HepG2 (cell line): ENCODE measurements at regions not wholly inside any gene's neighbourhood (a gene's known extent, or its start where the extent isn't known, plus 50 kb on each side); places are given as distances from the start of the nearest gene placed in this dataset.

Experiments used
- ATAC-seq: fragments of 200-7000 bp; cut with Tn5 transposase; 3 replicates; pipeline ENCODE4 v1.9.1; 2020; ENCODE audit warnings: mild to moderate bottlenecking, moderate library complexity
- BruUV-seq: library from RNA; stranded (reverse); fragments of 400-500 nt; replicated peaks from 2 replicates; lab custom pipeline; 2021; lab: Mats Ljungman, UMichigan
- CTCF ChIA-PET: fragments of 300-600 bp; formaldehyde crosslinking; extraction: SDS; loops from one replicate; lab custom pipeline; 2021; ENCODE audit warnings: low total read pairs, inconsistent platforms, low intra/inter-chr PET ratio; lab: Yijun Ruan, JAX
- POLR2A ChIA-PET: fragments of 350-600 bp; sonication (Branson Sonifier 250); formaldehyde crosslinking; loops from one replicate; lab custom pipeline; 2020; ENCODE audit warnings: antibody characterized with exemption, inconsistent platforms; lab: Yijun Ruan, JAX
- DNase-seq: peaks from one replicate; pipeline ENCODE4 v3.0.0-alpha.2; 2015; ENCODE audit warnings: low spot score
- FAIRE-seq: peaks from 3 replicates; lab custom pipeline; 2011; peaks lifted over from hg19 to GRCh38; lab: Jason Lieb, UNC
- H2AFZ ChIP-seq: one replicate; pipeline ENCODE4 v1.6.1; 2011; ENCODE audit warnings: low read length, inconsistent platforms
- H3K27ac ChIP-seq: fragments of 300-600 bp; 3 replicates; pipeline ENCODE4 v1.8.0; 2011; ENCODE audit warnings: mixed run types, mild to moderate bottlenecking, mixed read lengths, low read length, inconsistent platforms; ENCODE audit not compliant: insufficient read depth; ENCODE audit errors: extremely low read length
- H3K27me3 ChIP-seq, 2 experiments: fragments of 200-600 bp in 1 of 2; 2 replicates in 1 of 2; 3 replicates in 1 of 2; pipeline versions ENCODE4 v1.6.0 to v1.8.0; 2011; ENCODE audit warnings: low read length in 2 of 2, mild to moderate bottlenecking in 2 of 2, moderate library complexity in 2 of 2, inconsistent platforms in 1 of 2; ENCODE audit not compliant: insufficient read depth in 2 of 2, control insufficient read depth in 1 of 2
- H3K36me3 ChIP-seq, 2 experiments: fragments of 200-600 bp in 1 of 2; replicated peaks in 1 of 2; 2 replicates in 1 of 2; 3 replicates in 1 of 2; pipeline versions ENCODE4 v1.5.1 to v1.8.0; 2011; ENCODE audit warnings: low read length in 2 of 2, inconsistent platforms in 1 of 2; ENCODE audit not compliant: insufficient read depth in 2 of 2, control insufficient read depth in 1 of 2
- H3K4me1 ChIP-seq: 2 replicates; pipeline ENCODE4 v1.5.1; 2012; ENCODE audit warnings: low read length, inconsistent platforms; ENCODE audit not compliant: insufficient read depth
- H3K4me2 ChIP-seq: 2 replicates; pipeline ENCODE4 v1.6.0; 2011; ENCODE audit warnings: low read depth, low read length, inconsistent platforms
- H3K4me3 ChIP-seq, 3 experiments: fragments of 200-600 bp in 1 of 3; sonication (generic), shearing (Covaris generic) in 1 of 3; replicated peaks in 1 of 3; 2 replicates each; pipeline ENCODE4 v1.5.1; 2011 to 2016; ENCODE audit warnings: low read length in 3 of 3, inconsistent platforms in 2 of 3, low read depth in 2 of 3, mild to moderate bottlenecking in 2 of 3, control low read depth in 1 of 3, mixed read lengths in 1 of 3; ENCODE audit not compliant: insufficient read depth in 1 of 3
- H3K79me2 ChIP-seq: one replicate; pipeline ENCODE4 v1.6.1; 2011; ENCODE audit warnings: low read length, inconsistent platforms; ENCODE audit not compliant: insufficient read depth
- H3K9ac ChIP-seq: 2 replicates; pipeline ENCODE4 v1.6.0; 2011; ENCODE audit warnings: mild to moderate bottlenecking, low read depth, low read length, inconsistent platforms; ENCODE audit not compliant: insufficient read depth
- H3K9me3 ChIP-seq: 2 replicates; pipeline ENCODE4 v1.5.1; 2012; ENCODE audit warnings: mild to moderate bottlenecking, low read length
- H4K20me1 ChIP-seq: 2 replicates; pipeline ENCODE4 v1.6.0; 2011; ENCODE audit warnings: inconsistent platforms, mild to moderate bottlenecking, low read length, moderate library complexity; ENCODE audit not compliant: insufficient read depth
- FOXC1 ChIP-seq: sonication (generic); formaldehyde crosslinking; IDR thresholded peaks from 2 replicates; pipeline ENCODE4 v1.8.0; 2022; ENCODE audit warnings: mild to moderate bottlenecking, missing genetic modification reagents, borderline replicate concordance
- GLI4 ChIP-seq: sonication (generic); formaldehyde crosslinking; IDR thresholded peaks from 2 replicates; pipeline ENCODE4 v1.5.1; 2020; ENCODE audit warnings: missing genetic modification reagents, mild to moderate bottlenecking, moderate library complexity, borderline replicate concordance
- HOXA5 ChIP-seq: sonication (generic); formaldehyde crosslinking; IDR thresholded peaks from 2 replicates; pipeline ENCODE4 v1.4.0; 2020; ENCODE audit warnings: missing genetic modification reagents
- MNT ChIP-seq: fragments of 450-650 bp; IDR thresholded peaks from 2 replicates; pipeline ENCODE4 v1.6.1; 2016
- MTF1 ChIP-seq: sonication (generic); formaldehyde crosslinking; IDR thresholded peaks from 2 replicates; pipeline ENCODE4 v1.5.0; 2020; ENCODE audit warnings: missing genetic modification reagents
- SMC3 ChIP-seq: IDR thresholded peaks from 2 replicates; pipeline ENCODE4 v1.6.1; 2011; ENCODE audit warnings: low read length, improper control_type of control experiment
- ZBTB8A ChIP-seq: sonication (generic); formaldehyde crosslinking; IDR thresholded peaks from 2 replicates; pipeline ENCODE4 v1.4.0; 2020; ENCODE audit warnings: mild to moderate bottlenecking, low read depth, missing genetic modification reagents, borderline replicate concordance
- WGBS: methylation state at CpG from one replicate; pipeline ENCODE4 v1.1.6; 2017; ENCODE audit warnings: low lambda C conversion rate; 5-methylcytosine and 5-hydroxymethylcytosine counted together
- in situ Hi-C: cut with HindIII; loops from 2 replicates; pipeline ENCODE4 v1.10.0; 2017; ENCODE audit warnings: low pct_unique_long_range_greater_than_20kb; ENCODE audit not compliant: extremely low pct_ligation_motif_present
- intact Hi-C: fragments of 100-400 bp; cut with micrococcal nuclease; formaldehyde crosslinking; loops from one replicate; pipeline ENCODE4 v1.10.0; 2022; ENCODE audit not compliant: unreplicated experiment
- TF ChIP-seq, protein P1 (sequence below): sonication (generic); formaldehyde crosslinking; IDR thresholded peaks from 2 replicates; pipeline ENCODE4 v1.5.0; 2020; ENCODE audit warnings: mild to moderate bottlenecking, missing genetic modification reagents
- TF ChIP-seq, protein P2 (sequence below): sonication (generic); formaldehyde crosslinking; IDR thresholded peaks from 2 replicates; pipeline ENCODE4 v1.5.1; 2020; ENCODE audit warnings: mild to moderate bottlenecking, missing genetic modification reagents, moderate library complexity
- TF ChIP-seq, protein P3 (sequence below): sonication (generic); formaldehyde crosslinking; IDR thresholded peaks from 2 replicates; pipeline ENCODE4 v1.5.0; 2020; ENCODE audit warnings: mild to moderate bottlenecking, missing genetic modification reagents, moderate library complexity
- TF ChIP-seq, protein P4 (sequence below): sonication (generic); formaldehyde crosslinking; IDR thresholded peaks from 2 replicates; pipeline ENCODE4 v1.4.0; 2020; ENCODE audit warnings: mild to moderate bottlenecking, missing genetic modification reagents

- TF ChIP-seq, protein P1, sequence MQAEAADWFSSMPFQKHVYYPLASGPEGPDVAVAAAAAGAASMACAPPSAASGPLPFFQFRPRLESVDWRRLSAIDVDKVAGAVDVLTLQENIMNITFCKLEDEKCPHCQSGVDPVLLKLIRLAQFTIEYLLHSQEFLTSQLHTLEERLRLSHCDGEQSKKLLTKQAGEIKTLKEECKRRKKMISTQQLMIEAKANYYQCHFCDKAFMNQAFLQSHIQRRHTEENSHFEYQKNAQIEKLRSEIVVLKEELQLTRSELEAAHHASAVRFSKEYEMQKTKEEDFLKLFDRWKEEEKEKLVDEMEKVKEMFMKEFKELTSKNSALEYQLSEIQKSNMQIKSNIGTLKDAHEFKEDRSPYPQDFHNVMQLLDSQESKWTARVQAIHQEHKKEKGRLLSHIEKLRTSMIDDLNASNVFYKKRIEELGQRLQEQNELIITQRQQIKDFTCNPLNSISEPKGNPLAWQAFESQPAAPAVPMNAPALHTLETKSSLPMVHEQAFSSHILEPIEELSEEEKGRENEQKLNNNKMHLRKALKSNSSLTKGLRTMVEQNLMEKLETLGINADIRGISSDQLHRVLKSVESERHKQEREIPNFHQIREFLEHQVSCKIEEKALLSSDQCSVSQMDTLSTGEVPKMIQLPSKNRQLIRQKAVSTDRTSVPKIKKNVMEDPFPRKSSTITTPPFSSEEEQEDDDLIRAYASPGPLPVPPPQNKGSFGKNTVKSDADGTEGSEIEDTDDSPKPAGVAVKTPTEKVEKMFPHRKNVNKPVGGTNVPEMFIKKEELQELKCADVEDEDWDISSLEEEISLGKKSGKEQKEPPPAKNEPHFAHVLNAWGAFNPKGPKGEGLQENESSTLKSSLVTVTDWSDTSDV: no peak
- no peak for TF ChIP-seq HOXA5 (CRISPR knock-in tag)
- TF ChIP-seq, all 625 proteins: peak for 0
Observed at GRCh38 chr4:35147761-35148160, 1096.6 kb downstream of the ARAP2 start (continued).

- CTCF ChIA-PET: no interaction called here
- no peak for FAIRE-seq
- intact Hi-C loops: no loop called here
- TF ChIP-seq, protein P2, sequence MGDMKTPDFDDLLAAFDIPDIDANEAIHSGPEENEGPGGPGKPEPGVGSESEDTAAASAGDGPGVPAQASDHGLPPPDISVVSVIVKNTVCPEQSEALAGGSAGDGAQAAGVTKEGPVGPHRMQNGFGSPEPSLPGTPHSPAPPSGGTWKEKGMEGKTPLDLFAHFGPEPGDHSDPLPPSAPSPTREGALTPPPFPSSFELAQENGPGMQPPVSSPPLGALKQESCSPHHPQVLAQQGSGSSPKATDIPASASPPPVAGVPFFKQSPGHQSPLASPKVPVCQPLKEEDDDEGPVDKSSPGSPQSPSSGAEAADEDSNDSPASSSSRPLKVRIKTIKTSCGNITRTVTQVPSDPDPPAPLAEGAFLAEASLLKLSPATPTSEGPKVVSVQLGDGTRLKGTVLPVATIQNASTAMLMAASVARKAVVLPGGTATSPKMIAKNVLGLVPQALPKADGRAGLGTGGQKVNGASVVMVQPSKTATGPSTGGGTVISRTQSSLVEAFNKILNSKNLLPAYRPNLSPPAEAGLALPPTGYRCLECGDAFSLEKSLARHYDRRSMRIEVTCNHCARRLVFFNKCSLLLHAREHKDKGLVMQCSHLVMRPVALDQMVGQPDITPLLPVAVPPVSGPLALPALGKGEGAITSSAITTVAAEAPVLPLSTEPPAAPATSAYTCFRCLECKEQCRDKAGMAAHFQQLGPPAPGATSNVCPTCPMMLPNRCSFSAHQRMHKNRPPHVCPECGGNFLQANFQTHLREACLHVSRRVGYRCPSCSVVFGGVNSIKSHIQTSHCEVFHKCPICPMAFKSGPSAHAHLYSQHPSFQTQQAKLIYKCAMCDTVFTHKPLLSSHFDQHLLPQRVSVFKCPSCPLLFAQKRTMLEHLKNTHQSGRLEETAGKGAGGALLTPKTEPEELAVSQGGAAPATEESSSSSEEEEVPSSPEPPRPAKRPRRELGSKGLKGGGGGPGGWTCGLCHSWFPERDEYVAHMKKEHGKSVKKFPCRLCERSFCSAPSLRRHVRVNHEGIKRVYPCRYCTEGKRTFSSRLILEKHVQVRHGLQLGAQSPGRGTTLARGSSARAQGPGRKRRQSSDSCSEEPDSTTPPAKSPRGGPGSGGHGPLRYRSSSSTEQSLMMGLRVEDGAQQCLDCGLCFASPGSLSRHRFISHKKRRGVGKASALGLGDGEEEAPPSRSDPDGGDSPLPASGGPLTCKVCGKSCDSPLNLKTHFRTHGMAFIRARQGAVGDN (CRISPR knock-in tag): no peak
- TF ChIP-seq FOXC1 (CRISPR knock-in tag) (no peak), ZBTB8A (CRISPR knock-in tag) (no peak), GLI4 (no peak), SMC3 (peak; percentile 41; the same call in 1 of the 2 replicates), MTF1 (CRISPR knock-in tag) (no peak), MNT (no peak)
- TF ChIP-seq, protein P3, sequence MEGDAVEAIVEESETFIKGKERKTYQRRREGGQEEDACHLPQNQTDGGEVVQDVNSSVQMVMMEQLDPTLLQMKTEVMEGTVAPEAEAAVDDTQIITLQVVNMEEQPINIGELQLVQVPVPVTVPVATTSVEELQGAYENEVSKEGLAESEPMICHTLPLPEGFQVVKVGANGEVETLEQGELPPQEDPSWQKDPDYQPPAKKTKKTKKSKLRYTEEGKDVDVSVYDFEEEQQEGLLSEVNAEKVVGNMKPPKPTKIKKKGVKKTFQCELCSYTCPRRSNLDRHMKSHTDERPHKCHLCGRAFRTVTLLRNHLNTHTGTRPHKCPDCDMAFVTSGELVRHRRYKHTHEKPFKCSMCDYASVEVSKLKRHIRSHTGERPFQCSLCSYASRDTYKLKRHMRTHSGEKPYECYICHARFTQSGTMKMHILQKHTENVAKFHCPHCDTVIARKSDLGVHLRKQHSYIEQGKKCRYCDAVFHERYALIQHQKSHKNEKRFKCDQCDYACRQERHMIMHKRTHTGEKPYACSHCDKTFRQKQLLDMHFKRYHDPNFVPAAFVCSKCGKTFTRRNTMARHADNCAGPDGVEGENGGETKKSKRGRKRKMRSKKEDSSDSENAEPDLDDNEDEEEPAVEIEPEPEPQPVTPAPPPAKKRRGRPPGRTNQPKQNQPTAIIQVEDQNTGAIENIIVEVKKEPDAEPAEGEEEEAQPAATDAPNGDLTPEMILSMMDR (CRISPR knock-in tag): peak; percentile 66
- TF ChIP-seq, protein P4, sequence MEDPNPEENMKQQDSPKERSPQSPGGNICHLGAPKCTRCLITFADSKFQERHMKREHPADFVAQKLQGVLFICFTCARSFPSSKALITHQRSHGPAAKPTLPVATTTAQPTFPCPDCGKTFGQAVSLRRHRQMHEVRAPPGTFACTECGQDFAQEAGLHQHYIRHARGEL (CRISPR knock-in tag): no peak
Observed at GRCh38 chr4:35151816-35152572, 1092.3 kb downstream of the ARAP2 start.

More at GRCh38 chr4:35151816-35152572, 1092.3 kb downstream of the ARAP2 start:
- WGBS: 16% methylated on average over 10 of the region's 10 CpGs
- no TSS peak for BruUV-seq
- Histone ChIP-seq H3K4me2 (no peak overlapping the region), H3K4me3 (no peak overlapping the region), H3K79me2 (no peaks in the 10 kb centered on the region), H3K9me3 (no peaks in the 10 kb centered on the region), H3K27me3 (no peaks in the 10 kb centered on the region), H2AFZ (no peak overlapping the region), H4K20me1 (no peaks in the 10 kb centered on the region), H3K36me3 (no peaks in the 10 kb centered on the region), H3K27ac (no peak overlapping the region), H3K9ac (no peak overlapping the region), H3K4me1 (no peaks in the 10 kb centered on the region)
- POLR2A ChIA-PET: no interaction called here
- ATAC-seq (peak; percentile 92), DNase-seq (peak; percentile 32)
- in situ Hi-C loops: no loop called here
